AG04450 (cell line): ENCODE measurements at regions not wholly inside any gene's neighbourhood (a gene's known extent, or its start where the extent isn't known, plus 50 kb on each side); places are given as distances from the start of the nearest gene placed in this dataset.
A peak's percentile ranks its signal among the peaks of the same experiment; 100 is the strongest.
"Not testable (repeated sequence)": the region's sequence is repeated elsewhere in the genome, so short reads cannot be mapped to it uniquely, and the experiment has no call there.

Experiments
- CTCF ChIA-PET: fragments of 300-600, 350-600 bp; formaldehyde crosslinking; extraction: SDS; loops from one replicate; lab custom pipeline; 2022; ENCODE audit warnings: antibody characterized with exemption, inconsistent platforms; lab: Charles Lee
- POLR2A ChIA-PET: fragments of 350-600 bp; formaldehyde crosslinking; extraction: SDS; loops from one replicate; lab custom pipeline; 2021; ENCODE audit warnings: antibody characterized with exemption, inconsistent platforms; lab: Yijun Ruan, JAX
- DNase-seq: peaks from one replicate; pipeline ENCODE4 v3.0.0-alpha.2; 2011; ENCODE audit warnings: low read depth, low spot score
- H3K27ac ChIP-seq: one replicate; pipeline ENCODE4 v1.5.1; 2012; ENCODE audit warnings: low read depth, low read length, control low read depth
- H3K27me3 ChIP-seq: one replicate; pipeline ENCODE4 v1.6.0; 2012; ENCODE audit warnings: low read length; ENCODE audit not compliant: control insufficient read depth, insufficient read depth
- H3K4me3 ChIP-seq: 2 replicates; pipeline ENCODE4 v1.5.1; 2011; ENCODE audit warnings: mild to moderate bottlenecking, low read depth, low read length, control low read depth
- H3K9me3 ChIP-seq: 2 replicates; pipeline ENCODE4 v1.5.1; 2012; ENCODE audit warnings: low read length; ENCODE audit not compliant: control insufficient read depth, insufficient read depth
- TF ChIP-seq, protein P1 (sequence below): IDR thresholded peaks from 2 replicates; pipeline ENCODE4 v1.5.1; 2011; ENCODE audit warnings: low read depth, low read length, control low read depth, inconsistent platforms

DNA sequence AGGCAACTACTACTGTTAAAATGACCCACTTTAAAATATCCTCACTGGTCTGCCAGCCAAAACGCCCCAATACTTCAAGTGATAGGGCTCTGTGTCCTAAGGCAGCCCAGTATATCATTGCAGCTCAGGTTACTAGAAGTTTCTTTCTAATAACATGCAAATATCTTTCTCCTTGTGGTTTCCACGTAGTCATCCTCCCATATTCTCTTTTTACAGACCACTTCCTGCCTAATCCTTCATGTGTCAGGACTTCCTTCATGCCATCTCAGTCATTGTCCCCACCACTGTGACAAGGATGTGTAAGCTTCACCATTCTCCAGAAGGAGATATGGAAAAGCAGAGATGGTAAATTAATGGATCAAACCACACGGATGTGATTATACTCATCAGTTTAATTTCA, 813.7 kb downstream of the MAT2B start:
- H3K4me3 ChIP-seq = no peak overlapping the region
- CTCF ChIA-PET = no interaction called here
- no peak overlapping the region for H3K27ac ChIP-seq
- H3K9me3 ChIP-seq = no peaks in the 10 kb centered on the region
- H3K27me3 ChIP-seq = no peaks in the 10 kb centered on the region
- POLR2A ChIA-PET = no interaction called here
- TF ChIP-seq, protein P1, sequence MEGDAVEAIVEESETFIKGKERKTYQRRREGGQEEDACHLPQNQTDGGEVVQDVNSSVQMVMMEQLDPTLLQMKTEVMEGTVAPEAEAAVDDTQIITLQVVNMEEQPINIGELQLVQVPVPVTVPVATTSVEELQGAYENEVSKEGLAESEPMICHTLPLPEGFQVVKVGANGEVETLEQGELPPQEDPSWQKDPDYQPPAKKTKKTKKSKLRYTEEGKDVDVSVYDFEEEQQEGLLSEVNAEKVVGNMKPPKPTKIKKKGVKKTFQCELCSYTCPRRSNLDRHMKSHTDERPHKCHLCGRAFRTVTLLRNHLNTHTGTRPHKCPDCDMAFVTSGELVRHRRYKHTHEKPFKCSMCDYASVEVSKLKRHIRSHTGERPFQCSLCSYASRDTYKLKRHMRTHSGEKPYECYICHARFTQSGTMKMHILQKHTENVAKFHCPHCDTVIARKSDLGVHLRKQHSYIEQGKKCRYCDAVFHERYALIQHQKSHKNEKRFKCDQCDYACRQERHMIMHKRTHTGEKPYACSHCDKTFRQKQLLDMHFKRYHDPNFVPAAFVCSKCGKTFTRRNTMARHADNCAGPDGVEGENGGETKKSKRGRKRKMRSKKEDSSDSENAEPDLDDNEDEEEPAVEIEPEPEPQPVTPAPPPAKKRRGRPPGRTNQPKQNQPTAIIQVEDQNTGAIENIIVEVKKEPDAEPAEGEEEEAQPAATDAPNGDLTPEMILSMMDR = no peak
- no peak for DNase-seq

DNA sequence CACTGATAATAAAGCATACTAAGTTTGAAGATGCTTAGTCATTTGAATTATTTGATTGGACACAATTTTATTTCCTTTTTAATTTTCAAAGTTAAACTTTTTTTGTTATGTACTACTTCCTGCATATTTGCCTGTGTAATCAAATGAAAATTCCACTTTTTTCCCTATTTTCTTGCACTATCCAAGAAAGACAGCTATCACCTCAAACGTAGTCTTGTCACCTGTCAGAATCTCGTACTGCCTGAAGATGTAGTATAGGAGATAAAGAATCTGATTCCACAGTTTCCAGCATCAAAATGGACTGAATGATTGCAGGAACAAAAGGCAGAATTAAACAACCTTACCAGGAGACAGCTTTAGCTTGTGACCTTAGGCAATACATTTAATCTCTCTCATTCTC, 818.8 kb downstream of the MAT2B start:
- TF ChIP-seq, protein P1 = no peak
- Histone ChIP-seq H3K9me3 (no peaks in the 10 kb centered on the region; the same call in 1 of the 2 replicates), H3K27me3 (no peaks in the 10 kb centered on the region), H3K27ac (no peak overlapping the region), H3K4me3 (no peak overlapping the region)
- POLR2A ChIA-PET = no interaction called here
- CTCF ChIA-PET = no interaction called here
- no peak for DNase-seq

DNA sequence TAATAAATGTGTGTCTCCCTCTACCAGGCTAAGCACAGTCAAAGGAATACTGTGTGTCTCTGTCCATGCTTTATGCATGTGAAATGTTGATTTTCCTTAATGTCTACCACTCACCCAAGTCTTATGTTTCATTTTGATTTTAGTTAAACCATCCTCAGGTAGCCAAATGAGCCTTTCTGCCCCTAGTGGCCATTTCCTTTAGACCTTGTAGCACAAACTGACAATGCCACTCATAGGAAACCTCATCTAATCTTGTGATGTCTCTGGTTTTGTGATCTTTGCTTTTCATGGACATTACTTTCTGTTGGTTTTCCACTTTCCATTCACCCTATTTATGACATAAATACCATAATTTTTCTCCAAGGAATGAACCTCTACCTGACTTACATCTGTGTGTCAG, 820.8 kb downstream of the MAT2B start:
- Histone ChIP-seq H3K9me3 (no peaks in the 10 kb centered on the region; the same call in 1 of the 2 replicates), H3K4me3 (no peak overlapping the region), H3K27me3 (no peaks in the 10 kb centered on the region), H3K27ac (no peak overlapping the region)
- TF ChIP-seq, protein P1 = peak; percentile 21
- ChIA-PET CTCF (no interaction called here), POLR2A (no interaction called here)
- DNase-seq = no peak

DNA sequence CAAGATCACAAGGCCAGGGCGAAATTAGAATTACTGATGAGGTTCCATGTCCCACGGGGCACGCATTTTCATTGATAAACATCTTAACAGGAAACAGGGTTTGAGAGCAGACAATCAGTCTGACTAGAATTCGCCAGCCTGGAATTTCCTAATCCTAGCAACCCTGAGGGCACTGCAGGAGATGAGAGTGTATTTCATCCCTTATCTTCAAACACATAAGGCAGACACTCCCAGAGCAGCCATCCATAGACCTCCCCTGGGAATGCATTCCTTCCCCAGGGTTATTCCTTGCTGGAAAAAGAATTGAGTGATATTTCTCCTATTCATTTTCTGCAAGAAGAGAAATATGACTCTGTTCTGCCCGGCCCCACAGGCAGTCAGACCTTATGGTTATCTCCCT, 821.7 kb downstream of the MAT2B start:
- H3K27ac ChIP-seq, CTCF ChIA-PET, POLR2A ChIA-PET: not testable (repeated sequence)

DNA sequence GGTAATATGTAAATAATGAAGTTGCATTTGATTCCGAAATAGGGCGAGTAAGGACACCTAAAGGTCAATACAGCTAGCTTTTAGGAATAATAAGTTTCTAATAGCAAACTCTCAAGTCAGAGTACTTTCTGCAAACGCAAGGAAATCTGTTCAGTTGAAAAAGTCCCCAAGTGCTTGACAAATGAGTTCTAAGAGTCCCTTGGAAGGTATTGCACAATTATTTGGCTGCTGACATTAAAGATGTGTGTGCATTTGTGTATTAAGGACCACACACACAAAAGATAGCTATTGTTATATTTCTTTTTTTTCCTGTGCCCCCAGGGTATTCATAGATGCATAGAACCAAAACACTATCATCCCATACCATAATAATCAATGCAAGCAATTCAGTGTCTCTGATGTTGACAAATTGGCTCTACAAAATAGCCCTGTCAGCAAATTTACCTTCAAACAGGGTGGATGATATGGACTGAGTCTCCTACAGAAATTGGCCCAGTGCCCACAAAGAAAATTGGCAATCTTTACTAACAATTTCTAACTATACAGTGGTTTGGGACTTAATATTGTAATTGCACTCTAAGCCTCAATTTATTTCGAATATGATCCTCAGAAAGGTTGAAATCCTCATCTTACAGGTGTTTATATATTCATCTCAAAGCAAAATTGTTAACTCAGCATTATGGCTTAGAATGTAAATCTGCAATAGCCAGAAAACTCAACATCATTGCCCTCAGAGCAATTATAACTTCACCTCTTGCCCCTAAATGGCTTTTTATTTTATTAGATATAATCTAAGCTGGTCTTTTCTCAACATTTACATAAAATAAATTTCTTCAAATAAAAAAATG, 827.2 kb downstream of the MAT2B start:
- Histone ChIP-seq H3K4me3 (no peak overlapping the region), H3K27me3 (no peaks in the 10 kb centered on the region), H3K9me3 (no peaks in the 10 kb centered on the region), H3K27ac (no peak overlapping the region)
- no peak for DNase-seq
- TF ChIP-seq, protein P1 = no peak
- ChIA-PET CTCF (no interaction called here), POLR2A (no interaction called here)

More for the DNA sequence above, 821.7 kb downstream of the MAT2B start:
- DNase-seq, H3K27me3 ChIP-seq, H3K4me3 ChIP-seq, H3K9me3 ChIP-seq: not testable (repeated sequence)
